ENCODE measurements at regions not wholly inside any gene's neighbourhood (a gene's known extent, or its start where the extent isn't known, plus 50 kb on each side); places are given as distances from the start of the nearest gene placed in this dataset.

DNA sequence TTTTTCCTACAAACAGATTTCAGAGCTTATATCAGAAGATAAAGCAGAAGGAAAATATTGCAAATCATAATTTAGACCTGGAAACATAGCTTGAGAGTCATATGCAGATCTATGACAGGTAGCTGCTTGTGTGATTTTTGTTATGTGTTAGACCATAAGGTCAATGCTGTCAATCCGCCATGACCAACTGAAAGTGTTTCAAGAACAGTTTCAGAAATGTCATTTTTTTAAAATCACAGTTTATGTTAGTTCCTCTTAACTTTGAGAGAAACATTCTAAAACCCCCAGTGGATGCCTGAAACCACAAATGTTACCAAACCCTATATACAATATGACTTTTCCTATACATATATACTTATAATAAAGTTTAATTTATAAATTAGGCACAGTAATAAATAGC is 391.3 kb upstream of the FAM241A start:
- no peaks in the 10 kb centered on the region for H3K9me3 ChIP-seq
- ATAC-seq: no peak
- H3K4me3 ChIP-seq: no peak overlapping the region
- TF ChIP-seq POLR2AphosphoS5 (IDR thresholded peaks at IDR 0.05): no peak
- no peak for TF ChIP-seq EP300 (IDR thresholded peaks at IDR 0.05)
- no peak for TF ChIP-seq CTCF (IDR thresholded peaks at IDR 0.05)
- TF ChIP-seq POLR2A (IDR thresholded peaks at IDR 0.05): no peak
- no peaks in the 10 kb centered on the region for H3K27me3 ChIP-seq
- 82 to 100% methylated on average over 1 of the region's 1 CpG for WGBS, 2 donors (ENCODE audit: low coverage in 1 of 2)
- no peak overlapping the region for H3K27ac ChIP-seq
- no peaks in the 10 kb centered on the region for H3K4me1 ChIP-seq
- H3K36me3 ChIP-seq: no peaks in the 10 kb centered on the region

- Histone ChIP-seq H3K27me3 (no peaks in the 10 kb centered on the region), H3K9me3 (no peaks in the 10 kb centered on the region), H3K36me3 (no peaks in the 10 kb centered on the region), H3K27ac (no peak overlapping the region), H3K4me1 (no peaks in the 10 kb centered on the region), H3K4me3 (no peak overlapping the region)
- WGBS, 2 donors (ENCODE audit: low coverage in 1 of 2): 93 to 100% methylated on average over 8 of the region's 10 CpGs
- TF ChIP-seq POLR2AphosphoS5 (IDR thresholded peaks at IDR 0.05): no peak
- TF ChIP-seq EP300 (IDR thresholded peaks at IDR 0.05): no peak
- TF ChIP-seq CTCF (IDR thresholded peaks at IDR 0.05): no peak
- no peak for TF ChIP-seq POLR2A (IDR thresholded peaks at IDR 0.05)
- ATAC-seq: no peak
Observed at GRCh38 chr4:111755571-111755970, 389.7 kb upstream of the FAM241A start.

- Histone ChIP-seq H3K4me1 (peaks cover 0 to 8% (median 0%) of the 10 kb centered on the region in 3 donors), H3K27me3 (no peaks in the 10 kb centered on the region), H3K36me3 (no peaks in the 10 kb centered on the region), H3K27ac (no peak overlapping the region), H3K9me3 (no peaks in the 10 kb centered on the region), H3K4me3 (no peak overlapping the region)
- WGBS, 2 donors (ENCODE audit: low coverage in 1 of 2): 3 to 12% methylated on average over 4 of the region's 4 CpGs
- no peak for ATAC-seq
- no peak for TF ChIP-seq CTCF (IDR thresholded peaks at IDR 0.05)
- no peak for TF ChIP-seq POLR2A (IDR thresholded peaks at IDR 0.05)
- no peak for TF ChIP-seq EP300 (IDR thresholded peaks at IDR 0.05)
- TF ChIP-seq POLR2AphosphoS5 (IDR thresholded peaks at IDR 0.05): no peak
Observed at GRCh38 chr4:111761531-111761930, 383.7 kb upstream of the FAM241A start.

DNA sequence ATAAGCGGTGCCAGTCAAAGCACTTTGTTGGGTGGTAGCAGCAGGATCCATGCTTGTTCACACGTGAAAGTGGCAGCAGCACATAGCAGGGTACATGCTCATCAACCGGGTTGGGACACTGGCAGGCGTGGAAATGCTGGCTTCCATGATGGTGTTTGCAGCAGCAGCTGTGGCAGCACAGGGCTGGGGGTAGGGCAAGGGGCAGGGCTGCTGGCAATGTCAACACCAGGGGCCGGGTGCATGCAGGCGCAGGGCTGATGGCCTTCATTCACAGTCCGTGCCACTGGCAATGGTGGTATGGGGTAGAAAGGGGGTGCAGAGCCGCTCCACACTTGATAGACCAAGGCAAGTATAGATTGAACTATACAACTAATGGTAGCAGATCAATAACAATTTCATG is 374.7 kb upstream of the FAM241A start:
- Histone ChIP-seq H3K9me3 (no peaks in the 10 kb centered on the region), H3K27me3 (no peaks in the 10 kb centered on the region), H3K4me3 (no peak overlapping the region), H3K36me3 (no peaks in the 10 kb centered on the region), H3K27ac (no peak overlapping the region), H3K4me1 (no peaks in the 10 kb centered on the region)
- no peak for TF ChIP-seq EP300 (IDR thresholded peaks at IDR 0.05)
- TF ChIP-seq CTCF (IDR thresholded peaks at IDR 0.05): no peak
- no peak for TF ChIP-seq POLR2AphosphoS5 (IDR thresholded peaks at IDR 0.05)
- no peak for TF ChIP-seq POLR2A (IDR thresholded peaks at IDR 0.05)
- ATAC-seq: no peak
- 60 to 75% methylated on average over 1 to 6 of the region's 8 CpGs for WGBS, 2 donors (ENCODE audit: low coverage in 1 of 2)

DNA sequence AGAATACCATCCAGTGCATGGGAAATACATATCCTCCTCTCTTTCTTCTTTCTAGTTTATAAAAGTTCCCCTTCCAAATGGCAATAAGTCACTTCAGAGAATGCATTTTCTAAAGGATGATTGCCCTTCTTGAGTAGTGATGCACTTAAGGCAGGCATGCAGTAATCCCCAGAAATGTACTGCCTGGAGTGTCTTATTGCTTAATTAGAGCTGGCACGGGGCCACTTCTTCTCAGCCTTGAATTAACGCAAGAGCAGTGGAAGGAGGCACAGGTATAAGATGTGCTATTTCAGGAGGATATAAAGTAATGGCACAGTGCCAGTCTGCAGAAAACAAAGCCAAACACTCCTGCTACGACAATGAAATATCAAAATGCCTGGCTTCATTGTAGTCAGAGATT is 371.4 kb upstream of the FAM241A start:
- TF ChIP-seq EP300 (IDR thresholded peaks at IDR 0.05) (no peak), POLR2A (IDR thresholded peaks at IDR 0.05) (no peak), CTCF (IDR thresholded peaks at IDR 0.05) (no peak), POLR2AphosphoS5 (IDR thresholded peaks at IDR 0.05) (no peak)
- 47 to 50% methylated on average over 1 to 3 of the region's 3 CpGs for WGBS, 2 donors (ENCODE audit: low coverage in 1 of 2)
- no peaks in the 10 kb centered on the region for H3K4me1 ChIP-seq

More for the DNA sequence above, 371.4 kb upstream of the FAM241A start:
- no peaks in the 10 kb centered on the region for H3K36me3 ChIP-seq
- no peaks in the 10 kb centered on the region for H3K9me3 ChIP-seq
- H3K27ac ChIP-seq: no peak overlapping the region
- no peak for ATAC-seq
- no peak overlapping the region for H3K4me3 ChIP-seq
- H3K27me3 ChIP-seq: no peaks in the 10 kb centered on the region
